GM12878 (cell line): ENCODE measurements at regions not wholly inside any gene's neighbourhood (a gene's known extent, or its start where the extent isn't known, plus 50 kb on each side); places are given as distances from the start of the nearest gene placed in this dataset.

Source experiments
- BACH1 ChIP-seq: fragments of 450-650 bp; IDR thresholded peaks from 2 replicates; pipeline ENCODE4 v1.6.1; 2017; ENCODE audit warnings: mild to moderate bottlenecking, borderline replicate concordance
- CHD1 ChIP-seq: IDR thresholded peaks from 2 replicates; pipeline ENCODE4 v1.6.1; 2012; ENCODE audit warnings: low read depth, low read length, improper control_type of control experiment
- CTCF ChIP-seq, 3 experiments: IDR thresholded peaks in 2 of 3; conservative IDR thresholded peaks in 1 of 3; 2 replicates each; pipeline ENCODE4 v1.5.1; 2011; ENCODE audit warnings: low read depth in 3 of 3, low read length in 3 of 3, mild to moderate bottlenecking in 3 of 3, control low read depth in 2 of 3, moderate library complexity in 2 of 3, inconsistent platforms in 1 of 3, mixed read lengths in 1 of 3; ENCODE audit not compliant: control insufficient read depth in 2 of 3, insufficient read depth in 1 of 3; ENCODE audit errors: extremely low read depth in 1 of 3
- EGR1 ChIP-seq, 2 experiments: IDR thresholded peaks; 1 replicate in 1 of 2; 2 replicates in 1 of 2; pipeline ENCODE4 v1.6.1; 2011 to 2012; ENCODE audit warnings: low read depth in 2 of 2, low read length in 2 of 2, borderline replicate concordance in 1 of 2, mild to moderate bottlenecking in 1 of 2, moderate library complexity in 1 of 2
- FOXK2 ChIP-seq: fragments of 450-650 bp; IDR thresholded peaks from 2 replicates; pipeline ENCODE4 v1.6.1; 2017; ENCODE audit warnings: mild to moderate bottlenecking, moderate library complexity
- IKZF1 ChIP-seq: fragments of 450-650 bp; conservative IDR thresholded peaks from 2 replicates; pipeline ENCODE4 v1.6.1; 2017; ENCODE audit warnings: antibody characterized with exemption, mild to moderate bottlenecking
- JUND ChIP-seq: IDR thresholded peaks from 2 replicates; pipeline ENCODE4 v1.6.1; 2012; ENCODE audit warnings: low read depth, mild to moderate bottlenecking, low read length, improper control_type of control experiment, moderate library complexity
- KDM1A ChIP-seq: fragments of 200-600 bp; sonication (generic); IDR thresholded peaks from 2 replicates; pipeline ENCODE4 v1.6.1; 2016; ENCODE audit warnings: borderline replicate concordance
- NR2F1 ChIP-seq: fragments of 450-650 bp; conservative IDR thresholded peaks from 2 replicates; pipeline ENCODE4 v1.6.1; 2017; ENCODE audit warnings: mild to moderate bottlenecking
- PBX3 ChIP-seq: IDR thresholded peaks from 2 replicates; pipeline ENCODE4 v1.6.1; 2011; ENCODE audit warnings: mild to moderate bottlenecking, low read depth, low read length, moderate library complexity; ENCODE audit not compliant: insufficient replicate concordance
- RB1 ChIP-seq: fragments of 450-650 bp; formaldehyde crosslinking; IDR thresholded peaks from 2 replicates; pipeline ENCODE4 v1.6.1; 2017; ENCODE audit warnings: mild to moderate bottlenecking, borderline replicate concordance
- SMARCA5 ChIP-seq: fragments of 450-650 bp; IDR thresholded peaks from 2 replicates; pipeline ENCODE4 v1.6.1; 2017; ENCODE audit warnings: mild to moderate bottlenecking
- YY1 ChIP-seq: IDR thresholded peaks from 2 replicates; pipeline ENCODE4 v1.6.1; 2011; ENCODE audit warnings: low read depth, mild to moderate bottlenecking, low read length

DNA sequence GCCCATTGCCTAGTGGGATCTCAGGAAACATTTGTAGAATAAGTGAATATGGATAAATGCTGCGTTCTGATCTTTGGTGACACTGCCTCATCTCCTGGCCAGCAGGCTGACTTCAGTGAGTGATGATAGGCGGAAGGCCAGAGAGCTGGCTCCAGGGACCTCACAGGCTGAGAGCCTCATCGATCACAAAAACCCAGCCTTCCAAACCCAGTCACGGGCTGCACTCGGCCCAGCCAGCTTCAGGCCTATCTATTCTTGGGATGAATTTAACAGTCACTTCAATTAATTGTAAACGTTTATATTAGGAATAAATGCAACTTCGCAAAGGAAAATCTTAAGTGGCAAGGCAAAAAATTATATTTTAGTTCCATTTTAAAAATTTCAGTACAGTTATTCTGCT is 201.6 kb downstream of the IRX2 start:
- TF ChIP-seq IKZF1 (no peak), YY1 (no peak), CTCF (IDR thresholded peaks at IDR 0.05 in 2 of 3, conservative IDR thresholded peaks at IDR 0.05 in 1 of 3; ENCODE audit: control insufficient read depth in 2 of 3, extremely low read depth in 1 of 3, insufficient read depth in 1 of 3, low read depth in 3 of 3, low read length in 3 of 3) (no peak), NR2F1 (no peak), PBX3 (no peak), KDM1A (no peak), CHD1 (no peak), BACH1 (no peak), SMARCA5 (no peak), FOXK2 (no peak), JUND (no peak), EGR1 (IDR thresholded peaks at IDR 0.05; ENCODE audit: borderline replicate concordance in 1 of 2, low read depth in 2 of 2, low read length in 2 of 2) (no peak), RB1 (no peak)
